ENCODE measurements at regions not wholly inside any gene's neighbourhood (a gene's known extent, or its start where the extent isn't known, plus 50 kb on each side); places are given as distances from the start of the nearest gene placed in this dataset.
"Not testable (repeated sequence)": the region's sequence is repeated elsewhere in the genome, so short reads cannot be mapped to it uniquely, and the experiment has no call there.

DNA sequence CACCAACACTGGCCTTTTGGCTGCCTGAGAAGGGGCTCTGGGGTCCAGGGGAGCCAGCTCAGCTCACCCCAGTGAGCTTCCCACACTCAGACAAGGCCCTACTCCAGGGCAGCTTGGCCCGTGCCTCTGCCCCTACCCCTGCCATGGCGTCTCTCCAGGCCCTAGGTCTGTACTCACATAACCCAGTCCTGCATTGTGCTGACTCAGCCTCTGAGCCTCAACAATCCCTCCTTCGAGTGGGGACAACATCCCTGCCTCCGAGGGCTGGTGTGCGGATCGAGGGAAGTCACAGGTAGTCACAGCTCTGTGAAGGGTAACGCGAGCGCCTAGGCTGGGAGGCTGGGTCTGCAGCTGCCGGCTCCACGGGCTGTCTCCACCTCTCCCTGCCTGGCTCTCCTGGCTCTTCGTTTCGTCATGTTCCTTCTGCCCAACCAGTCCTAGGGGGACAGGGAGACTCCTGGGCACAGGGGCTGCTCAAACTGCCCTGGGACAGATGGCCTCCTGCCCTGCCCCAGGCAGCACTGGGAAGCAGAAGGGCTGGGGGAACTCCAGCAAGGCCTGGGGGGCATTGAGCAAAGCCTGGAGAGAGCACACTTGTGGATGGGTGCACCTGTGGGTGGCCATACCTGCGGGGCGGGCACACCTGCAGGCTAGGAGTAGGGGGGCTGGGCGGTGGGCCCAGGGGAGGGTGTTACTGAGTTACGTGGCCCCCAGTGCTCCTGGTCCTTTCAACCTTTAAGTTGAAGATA lies 74.6 kb downstream of the RRM2 start:
- DNase-seq (ENCODE audit: missing footprints) (no peak), ATAC-seq (no peak)
- intact Hi-C loops (cut with DNase I), result no loop called here

DNA sequence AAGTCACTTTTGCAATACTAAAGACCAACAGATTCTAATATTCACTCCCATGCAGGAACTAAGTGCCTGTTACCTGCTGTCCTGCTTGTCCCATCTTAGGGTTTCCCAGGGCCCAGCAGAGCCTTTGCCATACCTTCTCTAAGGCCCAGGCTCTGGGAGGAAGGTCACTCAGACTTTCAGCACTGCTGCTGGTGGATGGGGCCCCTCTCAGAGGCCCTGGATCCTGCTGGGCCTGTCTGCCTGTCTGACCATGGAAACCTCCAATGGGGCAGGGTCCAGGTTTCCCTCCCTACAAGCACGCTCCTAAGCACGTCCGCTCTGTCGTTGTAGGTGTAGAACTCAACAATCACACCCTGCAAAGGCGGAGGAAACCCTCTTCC lies 75.1 kb downstream of the RRM2 start:
- DNase-seq (ENCODE audit: missing footprints) (no peak), ATAC-seq (no peak)
- intact Hi-C loops (cut with DNase I), result no loop called here

GRCh38 chr2:10198482-10198881 lies 75.9 kb downstream of the RRM2 start:
- intact Hi-C loops (cut with DNase I); DNase-seq (ENCODE audit: missing footprints); ATAC-seq: not testable (repeated sequence)

DNA sequence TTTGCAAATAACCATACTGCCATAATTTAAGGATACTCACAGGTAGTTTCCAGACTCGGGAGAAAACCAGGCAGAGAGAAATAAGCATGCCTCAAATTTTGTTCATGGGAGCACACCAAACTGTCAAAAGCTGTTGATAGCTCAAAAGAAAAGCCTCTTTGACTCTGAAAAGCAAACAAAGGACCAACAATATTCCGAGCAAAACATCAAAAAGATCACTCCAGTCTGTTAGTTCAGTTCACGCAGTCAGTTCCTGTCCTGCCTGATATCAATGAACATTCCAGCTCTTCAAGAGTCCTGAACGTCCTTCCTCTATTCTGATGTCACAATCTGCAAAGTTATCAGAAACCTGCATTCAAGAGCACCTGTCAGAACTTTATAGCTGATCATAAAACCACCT lies 78.7 kb downstream of the RRM2 start:
- DNase-seq (ENCODE audit: missing footprints), result no peak
- no peak for ATAC-seq
- intact Hi-C loops (cut with DNase I), result no loop called here

DNA sequence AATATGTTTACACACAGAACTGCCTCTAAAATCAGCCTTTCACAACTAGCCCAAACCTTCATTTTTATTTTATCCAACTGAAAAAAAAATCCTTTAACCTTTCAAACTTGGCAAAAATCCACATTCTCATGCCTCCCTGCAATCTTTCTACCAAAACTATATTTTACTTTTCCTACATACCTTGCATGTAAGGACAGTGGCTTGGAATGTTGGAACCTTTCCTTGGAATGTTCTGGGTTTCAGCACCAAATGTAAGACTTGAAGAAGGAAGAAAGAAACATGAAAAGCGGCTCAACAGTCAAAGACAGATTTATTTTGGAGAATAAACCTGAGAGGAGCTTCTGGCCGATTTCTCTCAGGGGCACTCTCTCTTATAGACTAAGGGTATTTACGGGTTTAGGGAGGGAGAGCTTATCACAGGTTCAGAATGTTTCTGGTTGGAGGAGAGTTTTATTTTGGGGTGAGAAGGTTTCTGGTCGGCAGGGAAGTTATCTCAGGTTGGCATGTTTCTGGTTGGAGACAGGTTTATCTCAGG lies 79.7 kb downstream of the RRM2 start:
- ATAC-seq, result no peak
- intact Hi-C loops (cut with DNase I), result no loop called here

DNA sequence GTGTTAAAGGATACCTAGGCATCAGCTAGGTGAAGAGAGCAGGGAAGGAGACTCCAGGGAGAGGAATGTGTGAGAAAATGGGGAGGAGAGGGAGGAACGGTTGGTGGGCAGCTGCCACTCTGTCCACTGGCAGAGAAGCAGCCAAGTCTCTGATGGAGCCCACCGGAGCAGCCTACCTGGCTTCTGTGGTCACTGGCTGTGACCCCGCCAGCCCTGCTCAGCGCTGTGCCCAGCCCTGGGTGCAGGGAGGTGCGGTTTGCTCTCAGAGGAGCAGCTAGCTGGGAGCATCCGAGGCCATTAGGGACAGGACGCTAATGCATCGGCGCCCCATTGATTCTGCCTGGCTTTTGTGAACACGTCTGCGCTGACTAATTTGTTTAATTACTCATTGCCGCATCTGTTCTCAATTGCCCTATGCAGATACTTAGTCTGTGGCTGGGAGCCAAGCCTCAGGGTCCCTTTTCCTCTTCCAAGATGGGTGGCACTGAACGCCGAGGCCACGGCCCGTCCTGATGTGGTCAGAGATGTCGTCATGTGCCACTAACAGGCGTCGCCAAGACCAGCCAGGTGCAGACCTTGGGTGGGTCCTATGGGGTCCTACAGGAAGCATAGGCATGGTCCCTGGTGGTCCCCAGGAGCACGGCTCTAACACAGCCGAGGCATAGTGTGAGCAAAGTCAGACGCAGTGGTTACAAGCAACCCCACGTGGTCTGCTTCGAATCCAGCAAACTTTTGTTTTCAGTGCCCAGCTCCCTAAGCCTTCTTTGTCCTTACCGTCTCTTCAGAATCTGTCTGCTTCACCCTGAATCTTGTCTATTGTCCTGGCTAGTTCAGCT lies 82.0 kb downstream of the RRM2 start:
- intact Hi-C loops (cut with DNase I), result no loop called here
- DNase-seq (ENCODE audit: missing footprints), result no peak
- ATAC-seq, result no peak

More for the DNA sequence above, 79.7 kb downstream of the RRM2 start:
- DNase-seq (ENCODE audit: missing footprints), result no peak

DNA sequence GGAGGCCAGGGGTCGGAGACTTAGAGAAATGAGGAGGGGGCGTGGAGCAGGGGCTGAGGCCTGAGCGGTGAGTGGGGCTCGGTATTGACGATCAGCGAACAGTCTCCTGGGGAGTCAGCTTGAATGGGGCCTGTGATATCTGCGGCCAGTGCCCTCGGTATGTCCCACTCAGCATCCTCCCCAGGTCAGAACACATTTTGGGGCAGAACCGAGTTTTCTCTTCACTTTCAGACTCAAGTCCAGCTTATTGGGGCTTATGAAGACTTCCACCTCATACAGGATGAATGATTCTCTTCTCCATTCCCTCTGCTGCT lies 82.6 kb downstream of the RRM2 start:
- no peak for ATAC-seq
- intact Hi-C loops (cut with DNase I), result no loop called here
- DNase-seq (ENCODE audit: missing footprints), result no peak

- ATAC-seq (no peak), DNase-seq (ENCODE audit: missing footprints) (no peak)
- intact Hi-C loops (cut with DNase I), result no loop called here
Observed at GRCh38 chr2:10208736-10209135, 86.2 kb downstream of the RRM2 start.

DNA sequence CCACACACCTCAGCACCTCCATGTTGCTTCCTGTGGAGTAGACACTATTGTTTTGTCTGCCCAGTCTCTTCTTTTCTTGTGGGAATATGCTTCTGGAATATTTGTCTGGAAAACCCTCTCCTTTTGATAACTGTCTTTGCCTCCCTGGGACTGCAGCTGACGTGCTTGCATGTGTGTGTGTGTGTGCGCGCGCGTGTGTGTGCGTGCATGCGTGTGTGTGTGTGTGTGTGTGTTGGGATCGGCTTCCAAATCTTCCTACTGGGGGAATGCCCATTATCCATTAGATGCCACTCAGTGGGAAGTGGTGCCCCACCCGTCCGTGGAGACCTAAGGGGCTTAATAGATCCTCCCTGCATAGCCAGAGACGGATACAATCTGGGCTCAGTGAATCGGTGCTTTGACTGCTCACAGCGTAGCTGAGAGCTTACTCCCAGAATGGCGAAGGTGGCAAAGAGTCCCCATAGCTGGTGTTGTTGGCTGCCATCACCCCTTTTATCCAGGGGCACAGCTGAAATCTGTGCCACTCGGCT lies 86.9 kb downstream of the RRM2 start:
- ATAC-seq (no peak), DNase-seq (ENCODE audit: missing footprints) (no peak)
- intact Hi-C loops (cut with DNase I), result no loop called here

GRCh38 chr2:10210336-10210735 lies 87.8 kb downstream of the RRM2 start:
- intact Hi-C loops (cut with DNase I), result no loop called here
- ATAC-seq (no peak), DNase-seq (ENCODE audit: missing footprints) (no peak)

- intact Hi-C loops (cut with DNase I), result no loop called here
- ATAC-seq (no peak), DNase-seq (ENCODE audit: missing footprints) (no peak)
Observed at GRCh38 chr2:10211844-10212422, 89.4 kb downstream of the RRM2 start.

DNA sequence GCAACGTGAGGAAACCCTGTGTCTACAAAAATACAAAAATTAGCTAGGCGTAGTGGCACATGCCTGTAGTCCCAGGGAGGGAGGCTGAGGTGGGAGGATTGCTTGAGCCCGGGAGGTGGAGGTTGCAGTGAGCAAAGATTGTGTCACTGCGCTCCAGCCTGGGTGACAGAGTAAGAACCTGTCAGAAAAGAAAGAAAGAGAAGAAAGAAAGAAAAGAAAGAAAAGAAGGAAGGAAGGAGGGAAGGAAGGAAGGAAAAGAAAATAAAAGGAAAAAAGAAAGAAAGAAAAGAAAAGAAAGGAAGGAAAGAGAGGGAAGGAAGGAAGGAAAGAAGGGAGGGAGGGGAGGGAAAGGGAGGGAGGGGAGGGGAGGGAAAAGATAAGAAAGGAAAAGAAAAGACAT lies 89.9 kb upstream of the HPCAL1 start:
- intact Hi-C loops (cut with DNase I), result no loop called here
- ATAC-seq (no peak), DNase-seq (ENCODE audit: missing footprints) (no peak)

DNA sequence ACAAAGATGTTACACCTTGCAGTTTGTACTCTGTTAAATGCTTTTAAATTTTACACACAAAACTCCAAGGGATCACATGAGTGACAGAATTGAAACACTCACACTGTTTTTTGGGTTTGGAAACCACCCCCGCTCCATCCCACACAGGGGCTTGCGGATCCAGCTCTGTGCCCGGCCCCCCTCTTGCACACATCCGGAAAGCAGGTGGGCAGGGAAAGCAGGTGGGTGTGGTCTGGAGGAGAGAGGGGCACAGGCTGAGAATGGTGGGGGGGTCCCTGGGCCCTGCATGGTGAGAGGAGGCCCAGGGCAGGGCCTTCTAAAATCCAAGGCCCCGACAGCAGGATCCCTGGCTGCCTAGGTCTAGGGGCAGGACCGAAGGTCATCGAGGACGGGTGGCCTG lies 88.5 kb upstream of the HPCAL1 start:
- intact Hi-C loops (cut with DNase I), result no loop called here
- no peak for ATAC-seq
- no peak for DNase-seq (ENCODE audit: missing footprints)

GRCh38 chr2:10215393-10215935 lies 87.2 kb upstream of the HPCAL1 start:
- ATAC-seq (no peak), DNase-seq (ENCODE audit: missing footprints) (no peak)
- intact Hi-C loops (cut with DNase I), result no loop called here

DNA sequence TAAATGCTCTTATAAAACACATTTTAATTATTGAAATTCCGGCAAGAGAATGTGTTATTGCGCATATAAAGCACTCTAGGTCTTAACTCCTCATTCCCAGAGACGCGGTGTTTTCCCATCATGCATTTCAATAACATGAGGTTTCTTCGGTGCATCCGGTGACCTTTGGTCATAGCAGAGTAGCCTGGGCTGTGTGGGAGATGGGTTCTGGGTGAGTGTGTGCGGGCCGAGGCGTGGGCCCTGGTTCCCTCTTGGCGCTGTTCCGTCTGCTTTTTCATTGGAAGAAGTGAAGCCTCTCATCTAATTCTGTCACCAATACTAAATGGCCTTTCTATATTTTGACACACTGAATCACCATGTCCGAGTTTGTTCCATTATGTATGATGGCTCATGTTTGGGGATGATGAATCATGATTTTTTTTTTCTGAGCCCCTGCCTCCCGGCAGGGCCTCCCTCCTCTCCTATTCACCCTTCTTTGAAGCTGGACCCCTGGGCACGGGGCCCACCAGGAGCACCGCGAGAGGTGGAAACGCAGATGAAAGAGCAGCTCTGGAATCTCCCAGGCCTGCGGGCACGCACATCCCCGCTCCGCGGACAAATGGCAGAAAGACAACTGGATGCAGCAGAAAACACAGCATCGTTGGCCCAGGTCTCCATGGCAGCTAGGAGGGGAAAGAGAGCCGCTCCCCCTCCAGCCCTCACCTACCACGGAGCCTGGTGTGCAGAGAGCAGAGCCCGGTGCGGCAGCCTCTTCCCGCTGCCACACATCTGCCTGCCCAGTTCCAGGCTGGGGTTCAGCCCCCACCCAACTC lies 85.8 kb upstream of the HPCAL1 start:
- intact Hi-C loops (cut with DNase I), result no loop called here
- no peak for ATAC-seq
- no peak for DNase-seq (ENCODE audit: missing footprints)

DNA sequence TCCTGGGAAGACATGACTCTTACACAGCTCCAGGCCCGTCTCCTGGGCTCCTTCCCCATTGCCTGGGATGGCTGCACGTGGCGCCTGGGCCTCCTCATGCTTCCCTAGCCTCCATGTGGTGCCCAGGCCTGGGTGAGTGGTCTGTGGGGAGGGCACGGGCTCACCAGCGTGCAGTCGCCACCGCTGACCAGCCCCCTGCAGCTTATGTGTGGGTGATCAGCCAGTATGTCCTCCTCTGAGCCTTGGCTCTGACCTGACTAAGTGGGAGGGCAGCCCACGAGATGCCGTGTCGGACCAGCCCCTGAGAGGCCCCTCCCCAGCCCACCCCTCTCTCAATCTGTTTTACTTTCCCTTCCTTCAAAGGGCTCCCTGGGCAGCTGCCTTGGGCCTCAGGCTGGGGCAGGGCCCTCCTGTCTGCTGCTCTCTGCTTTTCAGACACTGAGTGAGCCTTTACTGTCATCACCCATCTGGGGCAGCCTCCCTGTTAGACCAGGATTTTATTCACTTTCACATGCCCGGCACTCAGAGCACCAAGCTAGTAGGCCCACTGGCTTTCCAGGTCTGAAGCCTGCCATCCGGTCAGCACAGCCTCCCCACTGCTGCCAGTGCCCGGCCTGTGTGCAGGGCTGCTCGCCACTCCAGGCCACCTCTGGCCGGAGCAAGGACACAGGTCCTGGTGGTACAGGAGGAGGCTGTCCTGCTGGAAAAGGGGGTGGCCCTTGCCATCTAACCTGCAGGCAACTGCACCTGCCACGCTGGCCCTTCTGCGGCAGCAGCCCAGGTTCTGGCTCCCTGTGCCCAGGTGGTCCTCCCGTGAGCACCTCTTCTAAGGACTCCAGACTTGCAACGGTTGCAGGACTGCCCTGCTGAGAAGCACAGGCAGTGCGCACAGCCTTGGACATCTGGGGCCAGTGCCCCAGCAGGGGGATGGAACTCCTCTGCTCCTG lies 84.9 kb upstream of the HPCAL1 start:
- no peak for DNase-seq (ENCODE audit: missing footprints)
- no peak for ATAC-seq
- intact Hi-C loops (cut with DNase I), result no loop called here

- intact Hi-C loops (cut with DNase I), result no loop called here
- ATAC-seq (no peak), DNase-seq (ENCODE audit: missing footprints) (no peak)
Observed at GRCh38 chr2:10220045-10220901, 82.4 kb upstream of the HPCAL1 start.
